ENCODE measurements at regions not wholly inside any gene's neighbourhood (a gene's known extent, or its start where the extent isn't known, plus 50 kb on each side); places are given as distances from the start of the nearest gene placed in this dataset.

DNA sequence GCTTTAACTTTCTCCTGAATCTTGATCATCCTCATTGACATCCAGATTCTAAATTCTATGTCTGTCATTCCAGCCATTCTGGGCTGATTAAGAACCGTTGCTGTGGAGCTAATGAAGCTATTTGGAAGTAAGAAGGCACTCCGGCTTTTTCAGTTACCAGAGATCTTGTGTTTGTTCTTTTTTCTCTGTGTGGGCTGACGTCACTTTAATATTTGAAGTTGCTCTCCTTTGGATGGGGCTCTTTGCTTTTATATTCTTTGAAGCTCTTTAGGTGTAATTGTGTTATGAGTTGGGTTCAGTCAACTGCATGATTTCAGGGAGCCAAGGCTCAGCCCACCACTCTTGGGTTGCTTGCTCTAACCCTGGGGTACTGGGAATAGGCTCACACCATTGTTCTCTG lies 460.6 kb downstream of the CDH8 start:
- Histone ChIP-seq H3K36me3 (no peaks in the 10 kb centered on the region), H3K9me3 (no peaks in the 10 kb centered on the region), H3K27ac (no peak overlapping the region), H3K4me3 (no peak overlapping the region), H3K4me1 (ENCODE audit: insufficient read depth) (no peaks in the 10 kb centered on the region), H3K27me3 (no peaks in the 10 kb centered on the region)
- no peak for DNase-seq
- no peak for TF ChIP-seq EP300 (IDR thresholded peaks at IDR 0.05)
- no peak for TF ChIP-seq POLR2A (IDR thresholded peaks at IDR 0.05)
- TF ChIP-seq CTCF (IDR thresholded peaks at IDR 0.05), result no peak
- intact Hi-C loops (cut with DNase I), result no loop called here
- 81 to 87% (median 83%) methylated on average over 3 of the region's 3 CpGs for WGBS, 3 donors

GRCh38 chr16:61569028-61569427 lies 467.2 kb downstream of the CDH8 start:
- Histone ChIP-seq H3K4me3 (no peak overlapping the region), H3K36me3 (no peaks in the 10 kb centered on the region), H3K9me3 (no peaks in the 10 kb centered on the region), H3K4me1 (ENCODE audit: insufficient read depth) (no peaks in the 10 kb centered on the region), H3K27me3 (no peaks in the 10 kb centered on the region), H3K27ac (no peak overlapping the region)
- TF ChIP-seq CTCF (IDR thresholded peaks at IDR 0.05), result no peak
- TF ChIP-seq POLR2A (IDR thresholded peaks at IDR 0.05), result no peak
- no peak for TF ChIP-seq EP300 (IDR thresholded peaks at IDR 0.05)
- WGBS, 3 donors, result 49 to 63% (median 56%) methylated on average over 2 of the region's 2 CpGs
- no peak for DNase-seq
- intact Hi-C loops (cut with DNase I), result no loop called here

DNA sequence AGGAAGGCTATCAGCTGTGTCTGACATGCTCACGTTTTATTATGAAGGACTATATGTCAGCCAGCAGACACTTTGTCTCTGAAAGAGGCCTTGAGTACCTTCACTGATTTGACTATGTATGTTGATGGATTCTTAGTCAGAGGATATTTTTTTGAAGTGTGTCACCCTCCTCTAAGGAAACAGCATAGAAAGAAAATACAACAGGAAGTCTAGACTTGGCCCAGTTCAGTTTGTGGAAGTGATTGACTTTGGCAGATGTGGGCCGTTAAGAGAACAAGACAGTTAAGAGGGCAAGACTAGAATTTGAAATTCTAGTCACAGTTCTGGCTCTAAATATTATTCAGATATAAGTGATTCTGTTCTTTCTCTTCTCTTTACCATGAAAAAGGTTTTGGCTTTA lies 471.5 kb downstream of the CDH8 start:
- no peak for DNase-seq
- intact Hi-C loops (cut with DNase I), result no loop called here
- WGBS, 3 donors, result 31 to 46% (median 38%) methylated on average over 2 of the region's 2 CpGs
- Histone ChIP-seq H3K27me3 (no peaks in the 10 kb centered on the region), H3K4me3 (no peak overlapping the region), H3K4me1 (ENCODE audit: insufficient read depth) (no peaks in the 10 kb centered on the region), H3K27ac (no peak overlapping the region), H3K9me3 (no peaks in the 10 kb centered on the region), H3K36me3 (no peaks in the 10 kb centered on the region)
- TF ChIP-seq POLR2A (IDR thresholded peaks at IDR 0.05), result no peak
- no peak for TF ChIP-seq EP300 (IDR thresholded peaks at IDR 0.05)
- no peak for TF ChIP-seq CTCF (IDR thresholded peaks at IDR 0.05)

- Histone ChIP-seq H3K36me3 (no peaks in the 10 kb centered on the region), H3K9me3 (no peaks in the 10 kb centered on the region), H3K4me3 (no peak overlapping the region), H3K4me1 (ENCODE audit: insufficient read depth) (no peaks in the 10 kb centered on the region), H3K27ac (no peak overlapping the region), H3K27me3 (no peaks in the 10 kb centered on the region)
- 87 to 90% (median 90%) methylated on average over 24 of the region's 24 CpGs for WGBS, 3 donors
- no peak for TF ChIP-seq POLR2A (IDR thresholded peaks at IDR 0.05)
- no peak for DNase-seq
- intact Hi-C loops (cut with DNase I), result no loop called here
Measured at GRCh38 chr16:61555718-61556441, 480.4 kb downstream of the CDH8 start.

- Histone ChIP-seq H3K4me1 (ENCODE audit: insufficient read depth) (no peaks in the 10 kb centered on the region), H3K36me3 (no peaks in the 10 kb centered on the region), H3K27ac (no peak overlapping the region), H3K27me3 (no peaks in the 10 kb centered on the region), H3K4me3 (no peak overlapping the region), H3K9me3 (no peaks in the 10 kb centered on the region)
- WGBS, 3 donors, result 3 to 8% (median 5%) methylated on average over 2 of the region's 2 CpGs
- no peak for TF ChIP-seq CTCF (IDR thresholded peaks at IDR 0.05)
- no peak for TF ChIP-seq POLR2A (IDR thresholded peaks at IDR 0.05)
- no peak for TF ChIP-seq EP300 (IDR thresholded peaks at IDR 0.05)
- intact Hi-C loops (cut with DNase I), result no loop called here
- DNase-seq, result no peak
Measured at GRCh38 chr16:61549327-61549726, 486.9 kb downstream of the CDH8 start.

All from ovary (tissue), 7 donors.